OCI-LY3 (cell line): ENCODE measurements at regions not wholly inside any gene's neighbourhood (a gene's known extent, or its start where the extent isn't known, plus 50 kb on each side); places are given as distances from the start of the nearest gene placed in this dataset.

Experiments
- H2AFZ ChIP-seq: fragments of 200-600, 300-600 bp; shearing (Covaris generic); 2 replicates; pipeline ENCODE4 v1.6.0; 2014; ENCODE audit warnings: antibody characterized with exemption, low read depth, low read length
- H3K27ac ChIP-seq: fragments of 200-600, 300-600 bp; sonication (generic); 2 replicates; pipeline ENCODE4 v1.5.1; 2014; ENCODE audit warnings: mild to moderate bottlenecking, low read length, moderate library complexity, mixed read lengths
- H3K27me3 ChIP-seq: fragments of 200-600, 300-600 bp; sonication (generic); 2 replicates; pipeline ENCODE4 v1.6.1; 2014; ENCODE audit warnings: low read depth, low read length, mixed read lengths
- H3K36me3 ChIP-seq: fragments of 200-600, 300-600 bp; sonication (generic); replicated peaks from 2 replicates; pipeline ENCODE3; 2014; ENCODE audit warnings: low read depth, low read length, mixed read lengths
- H3K4me1 ChIP-seq: fragments of 300-600, 200-600 bp; sonication (generic); 2 replicates; pipeline ENCODE4 v1.6.1; 2014; ENCODE audit warnings: low read length, mixed read lengths
- H3K4me2 ChIP-seq: fragments of 200-600, 300-600 bp; sonication (generic); 2 replicates; pipeline ENCODE4 v1.6.1; 2014; ENCODE audit warnings: low read length, mixed read lengths
- H3K4me3 ChIP-seq: fragments of 300-600, 200-600 bp; sonication (generic); 2 replicates; pipeline ENCODE4 v1.5.1; 2014; ENCODE audit warnings: antibody characterized with exemption, mild to moderate bottlenecking, low read length, moderate library complexity
- H3K79me2 ChIP-seq: fragments of 300-600, 200-600 bp; shearing (Covaris generic); 2 replicates; pipeline ENCODE4 v1.6.1; 2014; ENCODE audit warnings: mild to moderate bottlenecking, low read length, mixed read lengths
- H3K9ac ChIP-seq: fragments of 300-600, 200-600 bp; shearing (Covaris generic); 2 replicates; pipeline ENCODE4 v1.6.0; 2014; ENCODE audit warnings: mild to moderate bottlenecking, low read length, moderate library complexity
- H3K9me3 ChIP-seq: fragments of 200-600, 300-600 bp; shearing (Covaris generic); 2 replicates; pipeline ENCODE4 v1.6.1; 2014; ENCODE audit warnings: low read length, mixed read lengths; ENCODE audit not compliant: insufficient read depth
- H4K20me1 ChIP-seq: fragments of 200-600, 300-600 bp; sonication (generic); 2 replicates; pipeline ENCODE4 v1.6.1; 2016; ENCODE audit warnings: low read length, mixed read lengths; ENCODE audit not compliant: insufficient read depth
- EZH2phosphoT487 ChIP-seq: fragments of 200-600 bp; shearing (Covaris generic); IDR thresholded peaks from 2 replicates; pipeline ENCODE4 v1.6.1; 2018; ENCODE audit warnings: antibody characterized with exemption, mixed run types, low read depth
- TF ChIP-seq, protein P1 (sequence below): fragments of 200-600, 300-600 bp; sonication (generic); IDR thresholded peaks from 2 replicates; pipeline ENCODE4 v1.5.1; 2014; ENCODE audit warnings: antibody characterized with exemption, low read length, low read depth

DNA sequence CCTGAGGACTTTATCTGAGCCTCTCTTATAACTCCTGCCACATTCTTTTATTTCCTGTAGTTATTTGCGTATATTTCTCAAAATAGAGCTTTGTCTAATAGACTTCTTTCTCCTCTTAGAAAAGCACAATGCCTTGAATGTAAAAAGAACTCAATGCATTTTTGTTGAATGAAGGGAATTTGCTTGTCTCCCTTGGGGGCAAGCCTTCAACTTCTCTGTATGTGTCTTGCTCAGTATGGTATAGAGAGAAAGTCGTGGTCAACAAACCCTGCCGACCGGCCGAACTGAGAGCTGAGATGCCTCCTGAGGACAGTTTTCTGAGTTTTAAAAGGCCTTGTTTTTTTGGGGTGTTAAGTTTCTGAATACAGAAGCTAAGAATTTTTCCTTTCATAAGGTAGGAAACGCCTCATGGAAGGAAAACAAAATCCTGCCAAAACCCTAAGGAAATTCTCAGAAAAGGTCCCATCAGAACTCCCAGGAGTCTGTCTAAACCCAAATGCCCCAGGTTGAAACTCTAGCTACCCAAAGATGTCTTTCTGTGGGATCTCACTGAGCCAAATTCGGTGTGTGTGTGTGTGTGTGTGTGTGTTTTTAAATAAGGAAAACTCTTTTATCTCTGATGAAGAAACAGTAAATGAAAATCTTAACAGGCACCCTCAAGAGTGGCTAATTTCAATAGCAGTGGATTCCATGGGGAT lies 136.6 kb downstream of the C12orf75 start:
- Histone ChIP-seq H3K9me3 (no peaks in the 10 kb centered on the region), H3K79me2 (no peaks in the 10 kb centered on the region), H3K4me2 (no peak overlapping the region), H4K20me1 (no peaks in the 10 kb centered on the region), H3K36me3 (no peaks in the 10 kb centered on the region), H3K4me3 (no peak overlapping the region), H3K9ac (no peak overlapping the region), H3K27ac (no peak overlapping the region), H2AFZ (no peak overlapping the region), H3K27me3 (peaks cover 21% of the 10 kb centered on the region; the same call in 1 of the 2 replicates), H3K4me1 (no peaks in the 10 kb centered on the region)
- TF ChIP-seq, protein P1, sequence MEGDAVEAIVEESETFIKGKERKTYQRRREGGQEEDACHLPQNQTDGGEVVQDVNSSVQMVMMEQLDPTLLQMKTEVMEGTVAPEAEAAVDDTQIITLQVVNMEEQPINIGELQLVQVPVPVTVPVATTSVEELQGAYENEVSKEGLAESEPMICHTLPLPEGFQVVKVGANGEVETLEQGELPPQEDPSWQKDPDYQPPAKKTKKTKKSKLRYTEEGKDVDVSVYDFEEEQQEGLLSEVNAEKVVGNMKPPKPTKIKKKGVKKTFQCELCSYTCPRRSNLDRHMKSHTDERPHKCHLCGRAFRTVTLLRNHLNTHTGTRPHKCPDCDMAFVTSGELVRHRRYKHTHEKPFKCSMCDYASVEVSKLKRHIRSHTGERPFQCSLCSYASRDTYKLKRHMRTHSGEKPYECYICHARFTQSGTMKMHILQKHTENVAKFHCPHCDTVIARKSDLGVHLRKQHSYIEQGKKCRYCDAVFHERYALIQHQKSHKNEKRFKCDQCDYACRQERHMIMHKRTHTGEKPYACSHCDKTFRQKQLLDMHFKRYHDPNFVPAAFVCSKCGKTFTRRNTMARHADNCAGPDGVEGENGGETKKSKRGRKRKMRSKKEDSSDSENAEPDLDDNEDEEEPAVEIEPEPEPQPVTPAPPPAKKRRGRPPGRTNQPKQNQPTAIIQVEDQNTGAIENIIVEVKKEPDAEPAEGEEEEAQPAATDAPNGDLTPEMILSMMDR, result no peak
- TF ChIP-seq EZH2phosphoT487, result no peak

DNA sequence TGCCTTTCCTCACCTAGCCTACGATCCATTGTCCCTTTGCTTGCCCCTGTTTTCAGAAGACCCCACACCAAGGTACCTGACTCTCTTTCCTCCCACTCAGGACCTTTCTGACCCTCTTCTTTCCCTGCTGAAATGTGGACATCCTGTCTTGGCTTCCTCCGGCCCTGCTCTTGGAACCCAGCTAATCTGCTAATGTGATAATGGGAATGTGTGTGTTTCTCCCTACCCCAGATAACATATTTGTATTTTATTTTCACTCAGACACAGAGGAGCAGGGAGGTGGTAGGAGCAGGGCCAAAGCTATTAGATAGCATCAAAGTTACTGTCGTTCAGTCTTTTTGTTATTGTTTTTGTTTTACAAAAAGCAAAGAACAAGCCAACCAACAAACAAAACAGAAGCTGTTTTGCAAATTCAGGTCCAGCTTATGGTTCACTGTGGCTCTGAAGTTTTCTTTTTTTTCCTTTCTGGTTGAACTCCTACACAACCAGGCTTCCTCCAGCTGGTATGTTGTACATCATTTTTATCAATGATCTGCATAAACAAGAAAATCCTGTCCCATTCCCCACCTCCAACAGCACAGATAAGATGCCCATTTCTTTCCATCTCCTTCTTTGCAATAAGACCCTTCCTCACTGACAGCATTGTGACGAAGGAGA lies 137.3 kb downstream of the C12orf75 start:
- Histone ChIP-seq H3K4me1 (no peaks in the 10 kb centered on the region), H3K9ac (no peak overlapping the region), H3K27me3 (peaks cover 21% of the 10 kb centered on the region; the same call in 1 of the 2 replicates), H3K4me3 (no peak overlapping the region), H3K36me3 (no peaks in the 10 kb centered on the region), H2AFZ (no peak overlapping the region), H3K79me2 (no peaks in the 10 kb centered on the region), H3K4me2 (no peak overlapping the region), H4K20me1 (no peaks in the 10 kb centered on the region), H3K9me3 (no peaks in the 10 kb centered on the region), H3K27ac (no peak overlapping the region)
- TF ChIP-seq EZH2phosphoT487, result no peak
- TF ChIP-seq, protein P1, result no peak

- Histone ChIP-seq H3K4me2 (no peak overlapping the region), H3K9me3 (no peaks in the 10 kb centered on the region), H3K27ac (no peak overlapping the region), H3K27me3 (peaks cover 22% of the 10 kb centered on the region; the same call in 1 of the 2 replicates), H3K9ac (no peak overlapping the region), H3K4me3 (no peak overlapping the region), H3K36me3 (no peaks in the 10 kb centered on the region), H4K20me1 (no peaks in the 10 kb centered on the region), H2AFZ (no peak overlapping the region), H3K4me1 (no peaks in the 10 kb centered on the region), H3K79me2 (no peaks in the 10 kb centered on the region)
- no peak for TF ChIP-seq EZH2phosphoT487
- TF ChIP-seq, protein P1, result no peak
Observed at GRCh38 chr12:105468464-105468863, 138.0 kb downstream of the C12orf75 start.

DNA sequence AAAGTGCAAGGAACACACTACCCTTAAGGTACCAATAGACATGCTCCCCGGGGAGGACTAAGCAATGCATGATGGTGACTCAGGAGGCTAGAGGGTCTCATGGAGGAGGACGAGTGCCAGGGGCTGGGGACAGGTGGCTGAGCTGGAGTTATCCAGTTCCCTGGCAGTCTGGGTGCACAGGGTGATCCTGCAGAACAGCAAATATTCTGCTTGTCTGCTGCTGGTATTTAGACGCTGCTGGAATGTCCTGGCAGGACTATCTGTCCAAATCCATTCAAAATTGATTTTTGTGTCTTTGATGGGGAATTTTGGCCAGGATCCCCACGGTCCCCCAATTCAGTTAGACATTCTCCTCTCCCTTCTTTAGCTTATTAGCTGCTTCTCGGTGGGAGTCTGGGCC lies 138.7 kb downstream of the C12orf75 start:
- H4K20me1 ChIP-seq, result no peaks in the 10 kb centered on the region
- H3K27me3 ChIP-seq, result peaks cover 29% of the 10 kb centered on the region; the same call in 1 of the 2 replicates
- H3K4me3 ChIP-seq, result no peak overlapping the region
- H2AFZ ChIP-seq, result no peak overlapping the region
- H3K9me3 ChIP-seq, result no peaks in the 10 kb centered on the region
- H3K79me2 ChIP-seq, result no peaks in the 10 kb centered on the region
- H3K27ac ChIP-seq, result no peak overlapping the region
- TF ChIP-seq EZH2phosphoT487, result no peak
- TF ChIP-seq, protein P1, result no peak
- H3K9ac ChIP-seq, result no peak overlapping the region
- H3K4me1 ChIP-seq, result no peaks in the 10 kb centered on the region
- no peaks in the 10 kb centered on the region for H3K36me3 ChIP-seq
- no peak overlapping the region for H3K4me2 ChIP-seq
